Thyroid gland (tissue), 4 donors: ENCODE measurements at regions not wholly inside any gene's neighbourhood (a gene's known extent, or its start where the extent isn't known, plus 50 kb on each side); places are given as distances from the start of the nearest gene placed in this dataset.

ENCODE experiments used
- CTCF ChIP-seq, 6 experiments: fragments of 200-600 bp in 3 of 6; fragments of 450-650 bp in 3 of 6; sonication (generic) in 3 of 6; IDR thresholded peaks; one replicate each; pipeline ENCODE4 v1.5.1; 2016 to 2019; ENCODE audit warnings: antibody characterized with exemption in 6 of 6, mild to moderate bottlenecking in 2 of 6, inconsistent platforms in 1 of 6, moderate library complexity in 1 of 6
- POLR2A ChIP-seq, 2 donors: fragments of 450-650 bp; IDR thresholded peaks; one replicate each; pipeline ENCODE4 v1.6.1; 2017; ENCODE audit warnings: antibody characterized with exemption in 2 of 2, mild to moderate bottlenecking in 2 of 2, moderate library complexity in 1 of 2

- TF ChIP-seq CTCF (IDR thresholded peaks at IDR 0.05) (no peak), POLR2A (IDR thresholded peaks at IDR 0.05) (no peak)
These were observed 164.1 kb upstream of the CELF4 start for GRCh38 chr18:37729716-37730115.
